Spinal cord (tissue), 9 donors: ENCODE measurements at regions not wholly inside any gene's neighbourhood (a gene's known extent, or its start where the extent isn't known, plus 50 kb on each side); places are given as distances from the start of the nearest gene placed in this dataset.

Experiments used
- DNase-seq, 6 donors: peaks; one replicate each; pipeline versions ENCODE4 v3.0.0 to v3.0.0-alpha.2; 2013 to 2015; ENCODE audit warnings: low spot score in 6 of 6, low read depth in 4 of 6
- H3K27ac ChIP-seq: one replicate; pipeline ENCODE4 v1.5.1; 2013; ENCODE audit warnings: low read depth, low read length, control low read depth
- H3K27me3 ChIP-seq: one replicate; pipeline ENCODE4 v1.6.1; 2013; ENCODE audit warnings: low read length; ENCODE audit not compliant: control insufficient read depth, insufficient read depth
- H3K36me3 ChIP-seq: one replicate; pipeline ENCODE4 v1.6.1; 2013; ENCODE audit warnings: low read length; ENCODE audit not compliant: control insufficient read depth, insufficient read depth
- H3K4me1 ChIP-seq: one replicate; pipeline ENCODE4 v1.6.1; 2013; ENCODE audit warnings: low read length; ENCODE audit not compliant: control insufficient read depth, insufficient read depth
- H3K4me3 ChIP-seq: one replicate; pipeline ENCODE4 v1.5.1; 2013; ENCODE audit warnings: low read depth, low read length, control low read depth
- H3K9me3 ChIP-seq: one replicate; pipeline ENCODE4 v1.6.1; 2013; ENCODE audit warnings: low read length; ENCODE audit not compliant: control insufficient read depth, insufficient read depth
- WGBS: methylation state at CpG from one replicate; pipeline ENCODE4 v1.1.5; 2013; ENCODE audit warnings: missing lambda C conversion rate; ENCODE audit not compliant: insufficient coverage; 5-methylcytosine and 5-hydroxymethylcytosine counted together
- donor health status: healthy.

DNA sequence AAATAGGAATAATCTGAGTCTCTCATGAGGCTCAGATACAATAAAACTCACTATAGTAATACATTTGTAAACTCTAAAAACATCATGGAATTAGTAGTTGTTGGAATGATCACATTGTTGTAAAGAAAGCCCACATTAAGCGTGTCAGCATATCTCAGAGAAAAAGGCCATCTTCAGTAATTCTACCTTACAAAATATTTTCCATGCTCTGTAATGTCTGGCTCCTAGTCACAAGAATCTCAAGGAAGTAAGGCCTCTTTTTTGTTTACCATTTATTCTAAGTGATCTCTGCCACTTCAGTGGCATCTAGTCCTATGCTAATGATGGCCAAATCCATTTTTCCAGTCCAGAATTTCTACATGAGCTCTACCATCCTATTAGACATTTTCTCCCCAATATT is 240.2 kb upstream of the ZNF717 start:
- no peaks in the 10 kb centered on the region for H3K36me3 ChIP-seq
- DNase-seq = no peak
- no peaks in the 10 kb centered on the region for H3K27me3 ChIP-seq
- no peaks in the 10 kb centered on the region for H3K4me1 ChIP-seq
- no peaks in the 10 kb centered on the region for H3K9me3 ChIP-seq
- 60% methylated on average over 1 of the region's 1 CpG for WGBS
- H3K27ac ChIP-seq = no peak overlapping the region
- H3K4me3 ChIP-seq = no peak overlapping the region

DNA sequence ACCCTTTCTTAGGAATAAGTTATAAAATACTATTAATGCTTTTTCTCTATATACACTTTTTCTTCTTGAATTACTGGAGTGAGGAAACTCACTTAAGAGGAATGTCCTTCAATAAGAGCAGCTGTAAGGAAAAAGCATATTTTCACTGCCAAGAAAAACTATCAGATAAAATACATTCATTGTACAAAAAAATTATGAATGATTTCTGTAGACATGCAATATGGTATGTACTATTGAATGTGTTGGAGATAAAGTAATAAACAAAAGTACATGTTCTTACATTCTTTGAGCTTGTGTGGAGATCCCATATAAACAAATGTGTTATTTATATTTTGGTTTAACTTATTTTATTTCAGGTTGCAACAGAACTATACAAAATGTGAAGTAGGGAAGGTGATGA is 241.0 kb upstream of the ZNF717 start:
- H3K27ac ChIP-seq = no peak overlapping the region
- H3K36me3 ChIP-seq = no peaks in the 10 kb centered on the region
- no peaks in the 10 kb centered on the region for H3K4me1 ChIP-seq
- no peaks in the 10 kb centered on the region for H3K27me3 ChIP-seq
- no peak for DNase-seq
- no peak overlapping the region for H3K4me3 ChIP-seq
- no peaks in the 10 kb centered on the region for H3K9me3 ChIP-seq

DNA sequence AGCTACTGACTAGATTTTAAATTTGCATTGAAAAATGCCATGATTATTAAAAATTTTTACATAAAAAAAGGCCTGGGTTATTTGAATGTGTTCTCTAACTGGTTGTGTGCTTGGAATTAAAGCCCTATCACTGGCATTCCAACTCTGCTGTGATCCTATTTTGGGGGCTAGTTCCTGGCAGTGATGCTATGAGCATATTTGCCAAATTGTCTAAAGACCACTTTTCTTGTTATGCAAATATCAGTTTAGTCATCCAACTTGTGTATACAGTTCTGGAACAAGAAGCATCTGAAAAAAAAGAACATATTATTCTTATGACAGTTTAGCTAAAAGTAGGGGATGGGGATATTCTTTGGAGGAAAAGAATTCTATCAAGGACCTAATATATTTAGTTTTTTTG is 243.4 kb upstream of the ZNF717 start:
- Histone ChIP-seq H3K4me3 (no peak overlapping the region), H3K4me1 (no peaks in the 10 kb centered on the region), H3K36me3 (no peaks in the 10 kb centered on the region), H3K9me3 (no peaks in the 10 kb centered on the region), H3K27me3 (no peaks in the 10 kb centered on the region), H3K27ac (no peak overlapping the region)
- DNase-seq = peak in 1 of 6 donors; percentile 44

DNA sequence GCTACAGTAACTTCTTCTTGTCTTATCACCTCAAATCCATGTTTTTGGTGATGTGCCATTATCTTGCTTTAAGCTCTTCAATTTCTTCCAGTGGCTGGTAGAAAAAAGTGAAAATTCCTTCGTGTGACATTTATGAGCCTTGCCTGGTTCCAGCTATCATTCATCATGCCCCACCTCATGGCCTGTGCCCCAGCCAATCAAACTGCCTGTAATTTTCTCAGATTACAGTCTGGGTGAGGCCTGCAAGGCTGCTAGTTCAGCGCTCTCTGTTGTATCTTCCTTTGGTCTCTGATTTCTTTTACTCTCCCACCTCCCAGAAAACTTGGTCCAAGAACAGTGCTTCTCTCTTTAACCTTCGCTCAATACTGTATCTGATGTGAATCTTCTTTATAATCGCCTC is 249.3 kb upstream of the ZNF717 start:
- H3K4me3 ChIP-seq = no peak overlapping the region
- no peak overlapping the region for H3K27ac ChIP-seq
- H3K36me3 ChIP-seq = no peaks in the 10 kb centered on the region
- 71% methylated on average over 1 of the region's 4 CpGs for WGBS
- H3K4me1 ChIP-seq = no peaks in the 10 kb centered on the region
- no peaks in the 10 kb centered on the region for H3K9me3 ChIP-seq
- DNase-seq = no peak
- no peaks in the 10 kb centered on the region for H3K27me3 ChIP-seq

DNA sequence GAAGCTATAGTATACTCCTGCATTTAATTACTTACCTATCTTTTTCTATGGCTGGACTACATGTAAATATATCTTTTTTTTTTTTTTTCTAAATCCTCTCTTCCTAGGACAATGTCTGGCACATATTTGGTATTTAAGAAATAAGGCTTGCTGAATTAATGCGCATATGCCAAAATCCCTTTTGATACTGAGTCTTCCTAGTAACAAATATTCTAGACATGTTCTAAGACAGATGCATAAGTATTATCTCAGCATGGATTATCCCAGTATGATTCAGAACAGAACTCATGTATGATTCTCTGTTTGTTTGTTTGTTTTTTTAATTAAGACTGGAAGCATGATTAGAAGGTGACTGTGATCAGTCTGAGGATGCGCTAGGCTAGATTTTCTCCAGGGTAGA is 249.8 kb upstream of the ZNF717 start:
- Histone ChIP-seq H3K27me3 (no peaks in the 10 kb centered on the region), H3K9me3 (no peaks in the 10 kb centered on the region), H3K36me3 (no peaks in the 10 kb centered on the region), H3K4me1 (no peaks in the 10 kb centered on the region), H3K4me3 (no peak overlapping the region), H3K27ac (no peak overlapping the region)
- no peak for DNase-seq
- WGBS = no CpG with 5 or more reads among the region's 2 CpGs

DNA sequence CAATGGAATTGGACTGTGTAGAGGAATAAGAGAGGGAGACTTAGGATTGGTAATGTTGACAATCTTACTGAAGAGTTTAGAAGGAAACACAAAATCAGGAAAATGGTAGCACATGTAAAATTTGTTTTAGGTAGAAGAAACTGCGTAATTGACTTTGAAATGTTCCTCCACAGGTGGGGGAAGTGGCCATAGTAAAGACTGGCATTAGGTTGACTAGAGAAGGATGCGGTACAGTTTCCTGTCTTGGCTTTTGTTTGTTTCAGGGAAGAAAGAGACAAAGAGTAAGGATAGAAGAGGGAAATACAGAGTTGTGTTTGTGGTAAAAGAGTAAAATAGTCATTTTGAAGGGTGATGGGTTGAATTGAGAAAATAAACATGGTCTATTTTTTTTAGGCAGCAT is 253.6 kb upstream of the ZNF717 start:
- H3K9me3 ChIP-seq = no peaks in the 10 kb centered on the region
- H3K27me3 ChIP-seq = no peaks in the 10 kb centered on the region
- WGBS = 70% methylated on average over 2 of the region's 2 CpGs
- no peak for DNase-seq
- no peak overlapping the region for H3K27ac ChIP-seq
- H3K4me3 ChIP-seq = no peak overlapping the region
- no peaks in the 10 kb centered on the region for H3K4me1 ChIP-seq
- no peaks in the 10 kb centered on the region for H3K36me3 ChIP-seq

DNA sequence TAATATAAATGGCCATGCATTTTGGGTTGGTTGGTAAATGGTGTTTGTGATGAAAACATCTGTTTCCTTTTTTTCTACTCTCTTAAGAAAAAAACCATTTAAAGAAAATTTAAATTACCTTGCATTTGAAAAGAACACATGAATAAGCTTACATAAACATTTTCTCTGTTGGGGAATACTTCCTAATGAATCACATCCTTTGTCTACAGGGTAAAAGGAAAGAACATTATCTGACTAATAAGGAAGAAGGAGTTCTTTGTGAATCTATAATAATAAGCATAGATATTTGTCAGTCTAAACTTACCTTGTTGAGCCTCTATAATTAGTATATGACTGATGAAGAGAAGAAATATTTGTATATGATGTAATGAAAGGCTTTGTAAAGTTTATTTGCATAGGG is 254.1 kb upstream of the ZNF717 start:
- Histone ChIP-seq H3K36me3 (no peaks in the 10 kb centered on the region), H3K4me1 (no peaks in the 10 kb centered on the region), H3K27me3 (no peaks in the 10 kb centered on the region), H3K4me3 (no peak overlapping the region), H3K9me3 (no peaks in the 10 kb centered on the region), H3K27ac (no peak overlapping the region)
- no peak for DNase-seq

DNA sequence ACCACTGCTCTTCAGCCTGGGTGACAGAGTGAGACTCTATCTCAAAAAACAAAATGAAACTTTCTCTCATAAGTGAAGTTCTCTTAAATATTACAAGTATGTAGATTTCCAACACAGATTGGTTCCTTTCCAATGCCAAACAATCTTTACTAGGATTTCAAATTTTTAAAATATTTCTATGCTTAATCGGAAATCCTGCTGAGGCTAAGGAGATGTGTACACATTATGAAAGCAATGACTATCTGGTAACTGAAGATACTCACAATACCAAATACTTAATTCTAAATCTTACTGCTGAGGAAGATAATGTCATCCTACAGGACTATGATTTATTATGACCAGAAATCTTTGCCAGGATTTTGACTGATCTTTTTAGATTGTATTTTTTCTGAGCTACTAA is 255.6 kb upstream of the ZNF717 start:
- DNase-seq = no peak
- H3K9me3 ChIP-seq = no peaks in the 10 kb centered on the region
- no peak overlapping the region for H3K4me3 ChIP-seq
- H3K27ac ChIP-seq = no peak overlapping the region
- no CpG with 5 or more reads among the region's 1 CpG for WGBS
- H3K27me3 ChIP-seq = no peaks in the 10 kb centered on the region
- H3K4me1 ChIP-seq = no peaks in the 10 kb centered on the region
- H3K36me3 ChIP-seq = no peaks in the 10 kb centered on the region

DNA sequence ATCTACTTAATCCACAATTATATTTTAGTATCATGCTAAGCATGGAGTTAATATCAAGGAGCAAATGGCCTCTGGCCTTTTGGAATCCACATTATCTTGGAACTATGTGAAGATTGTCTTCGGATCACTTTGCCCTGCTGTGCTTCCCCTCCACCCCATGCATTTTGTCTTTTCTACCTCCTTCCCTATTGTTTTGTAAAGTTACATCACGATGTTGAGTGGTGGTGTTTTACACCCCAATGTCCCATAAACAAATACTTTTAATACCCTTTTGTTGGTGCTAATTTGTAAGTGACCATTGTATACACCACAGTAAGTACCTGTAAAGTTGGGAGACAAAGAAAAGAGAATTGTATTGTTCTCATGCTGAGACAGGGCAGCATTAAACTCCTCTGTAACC is 258.4 kb upstream of the ZNF717 start:
- WGBS = no CpG with 5 or more reads among the region's 2 CpGs
- Histone ChIP-seq H3K27ac (no peak overlapping the region), H3K27me3 (no peaks in the 10 kb centered on the region), H3K9me3 (no peaks in the 10 kb centered on the region), H3K4me1 (no peaks in the 10 kb centered on the region), H3K4me3 (no peak overlapping the region), H3K36me3 (no peaks in the 10 kb centered on the region)
- DNase-seq = no peak

DNA sequence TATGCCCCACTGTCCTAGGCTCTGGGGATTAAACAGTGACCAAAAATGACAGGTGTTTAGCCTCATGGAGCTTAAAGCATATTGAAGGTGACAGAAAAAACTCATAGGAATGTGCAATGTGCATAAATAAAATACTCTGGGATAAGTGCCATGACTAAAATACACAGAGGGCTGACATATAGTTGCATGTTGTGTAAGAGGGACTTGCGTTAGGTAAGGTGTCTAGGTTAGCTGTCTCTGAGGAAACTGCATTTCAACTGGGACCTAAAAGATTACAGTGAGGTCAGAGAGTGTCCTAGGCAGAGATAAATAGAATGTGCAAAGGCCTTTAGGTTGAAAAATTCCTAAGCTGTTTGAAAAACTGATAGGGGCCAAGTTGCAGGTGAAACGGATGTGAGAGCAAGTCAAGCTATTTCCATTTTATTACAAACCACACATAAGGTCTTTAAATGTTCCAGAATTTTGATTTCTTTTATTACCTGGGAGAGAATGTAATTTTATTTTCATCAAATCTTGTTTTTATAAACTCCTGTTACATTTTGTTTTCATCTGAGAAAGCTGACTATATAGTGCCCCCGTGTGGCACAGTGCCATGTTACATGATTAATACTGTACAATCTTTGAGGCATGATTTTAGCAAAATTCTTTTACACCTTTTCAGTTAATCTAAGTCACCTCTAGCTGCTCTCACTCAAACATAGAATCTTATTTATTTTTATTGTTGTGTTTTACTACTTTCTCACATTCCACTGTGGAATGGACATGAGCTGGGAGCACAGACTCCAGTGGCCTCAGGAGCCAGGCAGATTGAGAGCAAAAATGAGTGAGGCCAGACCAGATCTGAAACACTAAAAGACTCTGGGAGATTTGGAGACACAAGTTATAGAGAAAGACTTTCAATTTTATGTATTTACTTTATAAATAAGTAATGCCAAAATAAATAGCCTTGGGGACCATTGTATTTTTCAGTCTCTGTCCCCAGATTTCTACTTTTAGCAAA is 259.6 kb upstream of the ZNF717 start:
- H3K27ac ChIP-seq = peak overlapping the region; percentile 27
- no peaks in the 10 kb centered on the region for H3K36me3 ChIP-seq
- no peaks in the 10 kb centered on the region for H3K4me1 ChIP-seq
- DNase-seq = peak in 5 of 6 donors; percentile 21 to 84 (median 44)
- no peaks in the 10 kb centered on the region for H3K27me3 ChIP-seq
- H3K9me3 ChIP-seq = no peaks in the 10 kb centered on the region
- H3K4me3 ChIP-seq = no peak overlapping the region
- 86% methylated on average over 1 of the region's 3 CpGs for WGBS
